ENCODE measurements at regions not wholly inside any gene's neighbourhood (a gene's known extent, or its start where the extent isn't known, plus 50 kb on each side); places are given as distances from the start of the nearest gene placed in this dataset.

- DNase-seq, result no peak
These were observed 352.9 kb downstream of the CTTN start for GRCh38 chr11:70751142-70751734.

GRCh38 chr11:70755410-70756158, 357.3 kb downstream of the CTTN start:
- peak; percentile 61 to 69 for DNase-seq

GRCh38 chr11:70756341-70756740, 358.0 kb downstream of the CTTN start:
- DNase-seq, result no peak

GRCh38 chr11:70756756-70757155, 358.4 kb downstream of the CTTN start:
- no peak for DNase-seq

- no peak for DNase-seq
These were observed 358.9 kb downstream of the CTTN start for GRCh38 chr11:70757241-70757640.

- no peak for DNase-seq
These were observed 359.9 kb downstream of the CTTN start for GRCh38 chr11:70758206-70758605.

- DNase-seq, result no peak
These were observed 361.5 kb downstream of the CTTN start for GRCh38 chr11:70759846-70760245.

GRCh38 chr11:70760416-70761020, 362.2 kb downstream of the CTTN start:
- DNase-seq, result no peak

GRCh38 chr11:70761094-70761907, 363.0 kb downstream of the CTTN start:
- DNase-seq, result no peak

GRCh38 chr11:70761908-70762337, 363.6 kb downstream of the CTTN start:
- DNase-seq, result no peak

GRCh38 chr11:70762810-70763209, 364.5 kb downstream of the CTTN start:
- no peak for DNase-seq

- DNase-seq, result no peak
These were observed 365.3 kb downstream of the CTTN start for GRCh38 chr11:70763606-70764005.

GRCh38 chr11:70764356-70764905, 366.1 kb downstream of the CTTN start:
- DNase-seq, result no peak

GRCh38 chr11:70766901-70767300, 368.6 kb downstream of the CTTN start:
- no peak for DNase-seq

GRCh38 chr11:70768346-70769095, 370.2 kb downstream of the CTTN start:
- DNase-seq, result no peak

GRCh38 chr11:70769106-70769505, 370.8 kb downstream of the CTTN start:
- no peak for DNase-seq

GRCh38 chr11:70769521-70769920, 371.2 kb downstream of the CTTN start:
- DNase-seq, result no peak

GRCh38 chr11:70771099-70771885, 373.0 kb downstream of the CTTN start:
- DNase-seq, result no peak

GRCh38 chr11:70772950-70773349, 374.6 kb downstream of the CTTN start:
- DNase-seq, result no peak

GRCh38 chr11:70775386-70776075, 377.2 kb downstream of the CTTN start:
- no peak for DNase-seq
